Ishikawa (cell line): ENCODE measurements at regions not wholly inside any gene's neighbourhood (a gene's known extent, or its start where the extent isn't known, plus 50 kb on each side); places are given as distances from the start of the nearest gene placed in this dataset.

Source experiments
- CEBPB ChIP-seq: IDR thresholded peaks from 2 replicates; pipeline ENCODE4 v1.6.1; 2012
- EP300 ChIP-seq: IDR thresholded peaks from 2 replicates; pipeline ENCODE4 v1.6.1; 2012; ENCODE audit warnings: borderline replicate concordance
- FOXM1 ChIP-seq: IDR thresholded peaks from 2 replicates; pipeline ENCODE4 v1.6.1; 2012; ENCODE audit warnings: low read depth, borderline replicate concordance
- REST ChIP-seq: IDR thresholded peaks from 2 replicates; pipeline ENCODE4 v1.6.1; 2012; ENCODE audit warnings: low read depth, mild to moderate bottlenecking
- TCF12 ChIP-seq: IDR thresholded peaks from 2 replicates; pipeline ENCODE4 v1.6.1; 2012; ENCODE audit warnings: low read depth
- TEAD4 ChIP-seq: IDR thresholded peaks from 2 replicates; pipeline ENCODE4 v1.6.1; 2012
- USF1 ChIP-seq: IDR thresholded peaks from 2 replicates; pipeline ENCODE4 v1.6.1; 2012

- TF ChIP-seq CEBPB: no peak
- TF ChIP-seq USF1: no peak
- TF ChIP-seq EP300: no peak
- no peak for TF ChIP-seq FOXM1
- TF ChIP-seq REST: no peak
- TF ChIP-seq TCF12: no peak
- no peak for TF ChIP-seq TEAD4
Measured at GRCh38 chr5:90201923-90202322, 207.6 kb downstream of the CETN3 start.
